H9 (cell line): ENCODE measurements at regions not wholly inside any gene's neighbourhood (a gene's known extent, or its start where the extent isn't known, plus 50 kb on each side); places are given as distances from the start of the nearest gene placed in this dataset.

Experiments used
- DNase-seq: peaks from one replicate; pipeline ENCODE4 v3.0.0-alpha.2; 2017
- H2AFZ ChIP-seq: one replicate; pipeline ENCODE4 v1.6.1; 2013; ENCODE audit warnings: mild to moderate bottlenecking, low read length, control low read depth, moderate library complexity
- H2AK5ac ChIP-seq: 2 replicates; pipeline ENCODE4 v1.6.1; 2013; ENCODE audit warnings: low read length, control low read depth, mixed read lengths; ENCODE audit not compliant: insufficient read length
- H2BK120ac ChIP-seq: one replicate; pipeline ENCODE4 v1.6.1; 2013; ENCODE audit warnings: low read depth, mild to moderate bottlenecking, low read length, control low read depth, inconsistent platforms; ENCODE audit not compliant: poor library complexity, severe bottlenecking
- H2BK12ac ChIP-seq: 2 replicates; pipeline ENCODE4 v1.6.1; 2013; ENCODE audit warnings: low read length, control low read depth, mixed read lengths, low read depth; ENCODE audit not compliant: insufficient read length
- H2BK15ac ChIP-seq: 2 replicates; pipeline ENCODE4 v1.6.1; 2013; ENCODE audit warnings: low read depth, low read length, control low read depth
- H2BK20ac ChIP-seq: one replicate; pipeline ENCODE4 v1.6.1; 2013; ENCODE audit warnings: low read depth, mild to moderate bottlenecking, low read length, control low read depth, inconsistent platforms; ENCODE audit not compliant: poor library complexity, severe bottlenecking
- H2BK5ac ChIP-seq: 2 replicates; pipeline ENCODE4 v1.6.1; 2013; ENCODE audit warnings: low read length, control low read depth, mixed read lengths; ENCODE audit not compliant: insufficient read length
- H3K14ac ChIP-seq: 2 replicates; pipeline ENCODE4 v1.6.1; 2013; ENCODE audit warnings: low read length, control low read depth; ENCODE audit not compliant: insufficient read depth
- H3K18ac ChIP-seq: 2 replicates; pipeline ENCODE4 v1.6.1; 2013; ENCODE audit warnings: low read depth, mild to moderate bottlenecking, mixed read lengths, low read length, control low read depth; ENCODE audit not compliant: insufficient read length
- H3K23ac ChIP-seq: 2 replicates; pipeline ENCODE4 v1.6.1; 2013; ENCODE audit warnings: low read length, control low read depth, mixed read lengths, low read depth; ENCODE audit not compliant: insufficient read length
- H3K23me2 ChIP-seq: 2 replicates; pipeline ENCODE4 v1.6.1; 2013; ENCODE audit warnings: low read depth, mild to moderate bottlenecking, mixed read lengths, low read length, control low read depth; ENCODE audit not compliant: insufficient read length, poor library complexity, severe bottlenecking
- H3K27ac ChIP-seq: 2 replicates; pipeline ENCODE4 v1.5.1; 2013; ENCODE audit warnings: low read length, control low read depth, mixed read lengths, low read depth; ENCODE audit not compliant: insufficient read length
- H3K27me3 ChIP-seq: 2 replicates; pipeline ENCODE4 v1.6.1; 2013; ENCODE audit warnings: low read length, control low read depth, inconsistent platforms; ENCODE audit not compliant: insufficient read depth
- H3K4ac ChIP-seq: 2 replicates; pipeline ENCODE4 v1.6.1; 2013; ENCODE audit warnings: low read depth, mild to moderate bottlenecking, control low read depth, inconsistent platforms, low read length, moderate library complexity
- H3K4me1 ChIP-seq: 2 replicates; pipeline ENCODE4 v1.6.1; 2013; ENCODE audit warnings: low read length, control low read depth, inconsistent platforms; ENCODE audit not compliant: insufficient read depth
- H3K4me2 ChIP-seq: 2 replicates; pipeline ENCODE4 v1.6.1; 2013; ENCODE audit warnings: low read length, control low read depth, mixed read lengths; ENCODE audit not compliant: insufficient read length, insufficient read depth
- H3K56ac ChIP-seq: 2 replicates; pipeline ENCODE4 v1.6.1; 2013; ENCODE audit warnings: low read depth, mild to moderate bottlenecking, mixed read lengths, low read length, control low read depth; ENCODE audit not compliant: insufficient read length
- H3K79me1 ChIP-seq: 2 replicates; pipeline ENCODE4 v1.6.1; 2013; ENCODE audit warnings: low read depth, mild to moderate bottlenecking, moderate library complexity, low read length, control low read depth, inconsistent platforms; ENCODE audit not compliant: insufficient read depth, poor library complexity, severe bottlenecking
- H3K79me2 ChIP-seq: 2 replicates; pipeline ENCODE4 v1.6.1; 2013; ENCODE audit warnings: low read length, control low read depth, inconsistent platforms; ENCODE audit not compliant: insufficient read depth
- H3K9ac ChIP-seq: 2 replicates; pipeline ENCODE4 v1.6.1; 2013; ENCODE audit warnings: low read length, control low read depth, mixed read lengths; ENCODE audit not compliant: insufficient read length; ENCODE audit errors: extremely low read depth
- H3K9me3 ChIP-seq: one replicate; pipeline ENCODE4 v1.6.1; 2013; ENCODE audit warnings: low read depth, low read length, inconsistent platforms; ENCODE audit not compliant: control insufficient read depth
- H3T11ph ChIP-seq: one replicate; pipeline ENCODE4 v1.6.1; 2013; ENCODE audit warnings: mild to moderate bottlenecking, low read length, control low read depth, inconsistent platforms
- H4K20me1 ChIP-seq: one replicate; pipeline ENCODE4 v1.6.1; 2013; ENCODE audit not compliant: control insufficient read depth, insufficient read length, insufficient read depth
- H4K5ac ChIP-seq: 2 replicates; pipeline ENCODE4 v1.6.1; 2013; ENCODE audit warnings: low read depth, mild to moderate bottlenecking, mixed read lengths, low read length, control low read depth; ENCODE audit not compliant: insufficient read length
- H4K8ac ChIP-seq: replicated peaks from 2 replicates; pipeline ENCODE4 v1.6.1; 2013; ENCODE audit warnings: low read length, control low read depth, mixed read lengths, low read depth; ENCODE audit not compliant: insufficient read length
- H4K91ac ChIP-seq: 2 replicates; pipeline ENCODE4 v1.6.1; 2013; ENCODE audit warnings: low read depth, mild to moderate bottlenecking, moderate library complexity, mixed read lengths, low read length, control low read depth; ENCODE audit not compliant: insufficient read length
- H3K27ac Mint-ChIP-seq, 3 experiments: 2 replicates in 2 of 3; 3 replicates in 1 of 3; pipeline ENCODE4 v1.8.0; 2020 to 2021; ENCODE audit warnings: mixed read lengths in 3 of 3, mild to moderate bottlenecking in 1 of 3, moderate library complexity in 1 of 3
- H3K27me3 Mint-ChIP-seq: 2 replicates; pipeline ENCODE4 v1.8.0; 2021; ENCODE audit warnings: low read depth, mild to moderate bottlenecking, moderate library complexity, mixed read lengths
- H3K36me3 Mint-ChIP-seq, 3 experiments: 2 replicates in 2 of 3; 3 replicates in 1 of 3; pipeline ENCODE4 v1.8.0; 2020 to 2021; ENCODE audit warnings: low read depth in 3 of 3, mixed read lengths in 3 of 3; ENCODE audit not compliant: insufficient read depth in 1 of 3
- H3K4me1 Mint-ChIP-seq, 2 experiments: 2 replicates each; pipeline ENCODE4 v1.8.0; 2020; ENCODE audit warnings: mixed read lengths in 2 of 2
- H3K4me3 Mint-ChIP-seq, 2 experiments: 2 replicates in 1 of 2; 3 replicates in 1 of 2; pipeline ENCODE4 v1.8.0; 2020 to 2021; ENCODE audit warnings: mild to moderate bottlenecking in 2 of 2, mixed read lengths in 2 of 2, moderate library complexity in 1 of 2
- H3K9me3 Mint-ChIP-seq, 2 experiments: 2 replicates in 1 of 2; 3 replicates in 1 of 2; pipeline ENCODE4 v1.8.0; 2020; ENCODE audit warnings: mild to moderate bottlenecking in 2 of 2, mixed read lengths in 2 of 2, moderate library complexity in 1 of 2
- WGBS: extraction: QIAGEN DNeasy Blood & Tissue Kit; methylation state at CpG from one replicate; pipeline ENCODE4 v1.1.7; 2013; ENCODE audit warnings: missing lambda C conversion rate, low lambda C conversion rate, mixed read lengths; ENCODE audit not compliant: insufficient read length; ENCODE audit errors: extremely low coverage; 5-methylcytosine and 5-hydroxymethylcytosine counted together
- TF ChIP-seq, protein P1 (sequence below): fragments of 200-600 bp; sonication (generic); conservative IDR thresholded peaks from 3 replicates; pipeline ENCODE4 v1.8.0; 2021; ENCODE audit warnings: antibody characterized with exemption, mild to moderate bottlenecking

DNA sequence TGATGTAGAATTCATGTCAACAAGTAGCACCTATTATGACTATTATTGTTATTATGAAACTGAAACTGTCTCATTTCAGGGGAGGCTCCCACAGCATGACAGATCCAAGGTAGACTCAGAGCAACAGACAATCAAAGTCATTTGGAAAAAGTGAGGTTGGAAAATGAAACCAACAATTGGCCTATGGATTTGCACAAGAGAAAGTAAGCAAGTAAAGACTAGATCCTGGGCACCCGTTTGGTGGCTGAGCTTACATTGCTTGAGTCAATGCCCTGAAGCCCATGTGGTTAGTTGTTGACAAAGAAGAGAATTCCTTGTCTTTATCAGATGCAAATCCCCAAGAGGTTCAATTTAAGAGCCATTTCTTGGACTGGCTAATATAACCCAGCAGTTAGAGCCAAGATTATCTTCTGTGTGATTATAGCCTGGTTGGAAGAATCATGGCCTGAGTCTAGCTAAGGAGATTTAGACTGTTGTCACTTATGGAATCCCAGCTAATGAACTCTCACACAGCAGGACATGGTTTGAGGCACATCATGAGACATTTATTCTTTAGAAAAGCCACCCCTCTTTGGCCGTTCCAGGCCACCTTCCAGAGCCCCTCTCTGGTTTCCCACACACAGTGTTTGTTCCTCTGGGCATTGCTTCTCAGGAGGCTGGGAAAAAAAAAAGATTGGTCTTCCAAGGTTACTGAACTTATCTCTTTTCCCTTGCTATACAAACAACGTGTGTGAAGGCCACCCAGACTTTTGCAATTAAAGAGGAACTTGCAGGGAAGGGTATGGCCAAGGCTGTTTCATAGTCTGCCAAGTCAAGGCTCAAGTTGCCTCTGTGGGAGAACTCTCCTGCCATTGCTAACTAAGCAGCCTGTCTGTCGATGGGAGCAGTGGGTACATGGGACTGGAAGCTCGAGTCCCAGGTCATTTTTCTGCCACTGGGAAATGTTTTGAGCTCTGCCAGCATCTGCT is 399.5 kb downstream of the ENC1 start:
- Histone ChIP-seq H4K20me1 (no peaks in the 10 kb centered on the region), H3K18ac (no peak overlapping the region), H2BK15ac (no peak overlapping the region), H4K91ac (no peak overlapping the region), H3K9ac (no peak overlapping the region), H3K14ac (no peak overlapping the region), H3K4me1 (no peaks in the 10 kb centered on the region; the same call in 1 of the 2 replicates), H3K79me2 (no peaks in the 10 kb centered on the region), H2BK5ac (no peak overlapping the region), H3T11ph (no peak overlapping the region), H4K8ac (no peak overlapping the region), H2AFZ (no peak overlapping the region), H3K27me3 (no peaks in the 10 kb centered on the region), H3K4me2 (no peak overlapping the region), H2BK120ac (no peak overlapping the region), H2BK12ac (no peak overlapping the region), H3K27ac (no peak overlapping the region), H3K23ac (no peak overlapping the region), H2AK5ac (no peak overlapping the region), H3K79me1 (no peaks in the 10 kb centered on the region), H4K5ac (no peak overlapping the region), H3K56ac (no peak overlapping the region), H3K23me2 (no peaks in the 10 kb centered on the region), H3K9me3 (no peaks in the 10 kb centered on the region), H3K4ac (no peak overlapping the region), H2BK20ac (no peak overlapping the region)
- Mint-ChIP-seq H3K4me3 (no peak overlapping the region), H3K27ac (no peak overlapping the region; a peak in 1 of 7 replicates), H3K36me3 (no peaks in the 10 kb centered on the region), H3K4me1 (peaks cover 0 to 3% of the 10 kb centered on the region in 2 experiments; a peak in 2 of 4 replicates), H3K27me3 (no peaks in the 10 kb centered on the region; the same call in none of the 2 replicates), H3K9me3 (no peaks in the 10 kb centered on the region; a peak in 1 of 5 replicates)
- TF ChIP-seq, protein P1, sequence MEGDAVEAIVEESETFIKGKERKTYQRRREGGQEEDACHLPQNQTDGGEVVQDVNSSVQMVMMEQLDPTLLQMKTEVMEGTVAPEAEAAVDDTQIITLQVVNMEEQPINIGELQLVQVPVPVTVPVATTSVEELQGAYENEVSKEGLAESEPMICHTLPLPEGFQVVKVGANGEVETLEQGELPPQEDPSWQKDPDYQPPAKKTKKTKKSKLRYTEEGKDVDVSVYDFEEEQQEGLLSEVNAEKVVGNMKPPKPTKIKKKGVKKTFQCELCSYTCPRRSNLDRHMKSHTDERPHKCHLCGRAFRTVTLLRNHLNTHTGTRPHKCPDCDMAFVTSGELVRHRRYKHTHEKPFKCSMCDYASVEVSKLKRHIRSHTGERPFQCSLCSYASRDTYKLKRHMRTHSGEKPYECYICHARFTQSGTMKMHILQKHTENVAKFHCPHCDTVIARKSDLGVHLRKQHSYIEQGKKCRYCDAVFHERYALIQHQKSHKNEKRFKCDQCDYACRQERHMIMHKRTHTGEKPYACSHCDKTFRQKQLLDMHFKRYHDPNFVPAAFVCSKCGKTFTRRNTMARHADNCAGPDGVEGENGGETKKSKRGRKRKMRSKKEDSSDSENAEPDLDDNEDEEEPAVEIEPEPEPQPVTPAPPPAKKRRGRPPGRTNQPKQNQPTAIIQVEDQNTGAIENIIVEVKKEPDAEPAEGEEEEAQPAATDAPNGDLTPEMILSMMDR: no peak
- WGBS: no CpG with 5 or more reads among the region's 5 CpGs
- no peak for DNase-seq
